GM21526 (cell line): ENCODE measurements at regions not wholly inside any gene's neighbourhood (a gene's known extent, or its start where the extent isn't known, plus 50 kb on each side); places are given as distances from the start of the nearest gene placed in this dataset.
"Not testable (repeated sequence)": the region's sequence is repeated elsewhere in the genome, so short reads cannot be mapped to it uniquely, and the experiment has no call there.

ENCODE experiments used
- ATAC-seq: cut with Tn5 transposase; IDR thresholded peaks from one replicate; pipeline ENCODE4 v1.9.1; 2021; ENCODE audit warnings: moderate library complexity; ENCODE audit not compliant: unreplicated experiment, low FRiP score

GRCh38 chr4:159545556-159545955, 442.7 kb downstream of the RAPGEF2 start:
- ATAC-seq, result no peak

- no peak for ATAC-seq
Observed at GRCh38 chr4:159547645-159548308, 444.9 kb downstream of the RAPGEF2 start.

- no peak for ATAC-seq
Observed at GRCh38 chr4:159549098-159549518, 446.2 kb downstream of the RAPGEF2 start.

- no peak for ATAC-seq
Observed at GRCh38 chr4:159551281-159551680, 448.4 kb downstream of the RAPGEF2 start.

- ATAC-seq, result no peak
Observed at GRCh38 chr4:159552979-159553768, 450.3 kb downstream of the RAPGEF2 start.

GRCh38 chr4:159555873-159556272, 453.0 kb downstream of the RAPGEF2 start:
- no peak for ATAC-seq

GRCh38 chr4:159562366-159562765, 459.5 kb downstream of the RAPGEF2 start:
- ATAC-seq, result no peak

GRCh38 chr4:159563257-159563656, 460.4 kb downstream of the RAPGEF2 start:
- no peak for ATAC-seq

GRCh38 chr4:159564615-159565014, 461.7 kb downstream of the RAPGEF2 start:
- ATAC-seq, result no peak

- ATAC-seq, result no peak
Observed at GRCh38 chr4:159566786-159567185, 463.9 kb downstream of the RAPGEF2 start.

- no peak for ATAC-seq
Observed at GRCh38 chr4:159577241-159577640, 474.4 kb downstream of the RAPGEF2 start.

- ATAC-seq, result no peak
Observed at GRCh38 chr4:159582685-159583084, 479.8 kb downstream of the RAPGEF2 start.

- ATAC-seq, result no peak
Observed at GRCh38 chr4:159592898-159593556, 490.1 kb downstream of the RAPGEF2 start.

- ATAC-seq, result no peak
Observed at GRCh38 chr4:159593681-159594080, 490.8 kb downstream of the RAPGEF2 start.

GRCh38 chr4:159594576-159594975, 491.7 kb downstream of the RAPGEF2 start:
- ATAC-seq, result no peak

- ATAC-seq, result not testable (repeated sequence)
Observed at GRCh38 chr4:159595101-159595500, 492.2 kb downstream of the RAPGEF2 start.

GRCh38 chr4:159598602-159599001, 495.7 kb downstream of the RAPGEF2 start:
- ATAC-seq, result no peak

- ATAC-seq, result no peak
Observed at GRCh38 chr4:159600061-159600460, 497.2 kb downstream of the RAPGEF2 start.

- ATAC-seq, result no peak
Observed at GRCh38 chr4:159604781-159605180, 501.9 kb downstream of the RAPGEF2 start.

GRCh38 chr4:159606835-159607234, 504.0 kb downstream of the RAPGEF2 start:
- no peak for ATAC-seq

- no peak for ATAC-seq
Observed at GRCh38 chr4:159607809-159608208, 504.9 kb downstream of the RAPGEF2 start.
